CD8-positive, alpha-beta memory T cell (primary cell): ENCODE measurements at regions not wholly inside any gene's neighbourhood (a gene's known extent, or its start where the extent isn't known, plus 50 kb on each side); places are given as distances from the start of the nearest gene placed in this dataset.
A peak's percentile ranks its signal among the peaks of the same experiment; 100 is the strongest.
"Not testable (repeated sequence)": the region's sequence is repeated elsewhere in the genome, so short reads cannot be mapped to it uniquely, and the experiment has no call there.

Experiments
- CTCF ChIA-PET: fragments of 350-600 bp; sonication (Branson Sonifier 250); formaldehyde crosslinking; loops from one replicate; lab custom pipeline; 2021; ENCODE audit warnings: antibody characterized with exemption; lab: Charles Lee
- POLR2A ChIA-PET: fragments of 350-600 bp; sonication (Branson Sonifier 250); formaldehyde crosslinking; loops from one replicate; lab custom pipeline; 2021; ENCODE audit warnings: antibody characterized with exemption; lab: Charles Lee
- DNase-seq, 5 donors: peaks; one replicate each; pipeline versions ENCODE4 v3.0.0 to v3.0.0-alpha.2; 2020 to 2022; ENCODE audit warnings: mixed read lengths in 1 of 5
- H3K27ac ChIP-seq: one replicate; pipeline ENCODE4 v1.7.0; 2013; ENCODE audit warnings: low read depth, mild to moderate bottlenecking, low read length, moderate library complexity
- H3K27me3 ChIP-seq: 2 replicates; pipeline ENCODE4 v1.7.0; 2013; ENCODE audit warnings: low read length, mild to moderate bottlenecking; ENCODE audit not compliant: insufficient read depth, poor library complexity, severe bottlenecking
- H3K36me3 ChIP-seq: 2 replicates; pipeline ENCODE4 v1.7.0; 2013; ENCODE audit warnings: mild to moderate bottlenecking, low read length, moderate library complexity; ENCODE audit not compliant: insufficient read depth
- H3K4me1 ChIP-seq: 2 replicates; pipeline ENCODE4 v1.7.0; 2013; ENCODE audit warnings: mild to moderate bottlenecking, low read length, moderate library complexity; ENCODE audit not compliant: insufficient read depth
- H3K4me3 ChIP-seq: 2 replicates; pipeline ENCODE4 v1.7.0; 2013; ENCODE audit warnings: mild to moderate bottlenecking, low read length
- H3K9me3 ChIP-seq: 2 replicates; pipeline ENCODE4 v1.7.0; 2013; ENCODE audit warnings: mild to moderate bottlenecking, low read length
- H3K27ac Mint-ChIP-seq, 8 donors: one replicate each; pipeline ENCODE4 v1.8.0; 2020 to 2021; ENCODE audit warnings: mixed read lengths in 8 of 8, mild to moderate bottlenecking in 6 of 8, inconsistent platforms in 3 of 8, moderate library complexity in 3 of 8
- H3K27me3 Mint-ChIP-seq, 2 donors: one replicate each; pipeline ENCODE4 v1.8.0; 2020 to 2021; ENCODE audit warnings: mixed read lengths in 2 of 2, mild to moderate bottlenecking in 1 of 2, moderate library complexity in 1 of 2
- H3K36me3 Mint-ChIP-seq, 3 donors: one replicate each; pipeline ENCODE4 v1.8.0; 2020 to 2021; ENCODE audit warnings: mixed read lengths in 3 of 3, inconsistent platforms in 1 of 3, mild to moderate bottlenecking in 1 of 3
- H3K4me1 Mint-ChIP-seq, 3 donors: one replicate each; pipeline ENCODE4 v1.8.0; 2020 to 2021; ENCODE audit warnings: mixed read lengths in 3 of 3, inconsistent platforms in 1 of 3, mild to moderate bottlenecking in 1 of 3
- H3K4me3 Mint-ChIP-seq, 7 donors: one replicate each; pipeline ENCODE4 v1.8.0; 2020 to 2021; ENCODE audit warnings: mixed read lengths in 7 of 7, mild to moderate bottlenecking in 6 of 7, moderate library complexity in 4 of 7, inconsistent platforms in 2 of 7
- H3K9me3 Mint-ChIP-seq, 5 donors: one replicate each; pipeline ENCODE4 v1.8.0; 2020 to 2022; ENCODE audit warnings: mixed read lengths in 5 of 5, mild to moderate bottlenecking in 3 of 5, moderate library complexity in 2 of 5, inconsistent platforms in 1 of 5

DNA sequence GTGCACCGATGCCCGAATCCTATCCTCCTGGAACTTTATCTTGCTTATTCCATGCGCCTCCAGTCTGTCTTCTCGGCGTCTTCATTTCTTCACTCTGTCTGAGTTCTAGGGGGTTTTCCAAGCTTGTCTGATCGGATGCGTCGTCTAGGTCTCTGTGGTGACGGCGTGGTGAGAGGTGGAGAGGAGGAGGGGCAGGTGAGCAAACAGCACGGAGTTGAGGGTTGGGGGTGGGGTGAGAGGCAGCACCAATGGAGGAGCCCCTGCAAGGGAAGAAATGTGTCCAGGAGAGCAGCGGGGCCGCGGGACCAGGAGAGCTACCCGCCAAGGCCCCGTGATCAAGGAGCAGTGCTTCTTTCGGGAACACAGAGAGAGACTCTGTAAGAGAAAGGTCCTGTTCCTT lies 131.3 kb upstream of the TWIST2 start:
- Histone ChIP-seq H3K4me1 (no peaks in the 10 kb centered on the region), H3K27ac (no peak overlapping the region), H3K27me3 (peaks cover 2% of the 10 kb centered on the region), H3K4me3 (no peak overlapping the region), H3K9me3 (no peaks in the 10 kb centered on the region), H3K36me3 (no peaks in the 10 kb centered on the region)
- Mint-ChIP-seq H3K27ac (no peak overlapping the region), H3K4me1 (no peaks in the 10 kb centered on the region), H3K4me3 (no peak overlapping the region), H3K27me3 (peaks cover 16 to 34% of the 10 kb centered on the region in 2 donors), H3K9me3 (no peaks in the 10 kb centered on the region), H3K36me3 (peaks cover 0 to 2% (median 0%) of the 10 kb centered on the region in 3 donors)
- CTCF ChIA-PET, result no interaction called here
- no peak for DNase-seq
- POLR2A ChIA-PET, result no interaction called here

DNA sequence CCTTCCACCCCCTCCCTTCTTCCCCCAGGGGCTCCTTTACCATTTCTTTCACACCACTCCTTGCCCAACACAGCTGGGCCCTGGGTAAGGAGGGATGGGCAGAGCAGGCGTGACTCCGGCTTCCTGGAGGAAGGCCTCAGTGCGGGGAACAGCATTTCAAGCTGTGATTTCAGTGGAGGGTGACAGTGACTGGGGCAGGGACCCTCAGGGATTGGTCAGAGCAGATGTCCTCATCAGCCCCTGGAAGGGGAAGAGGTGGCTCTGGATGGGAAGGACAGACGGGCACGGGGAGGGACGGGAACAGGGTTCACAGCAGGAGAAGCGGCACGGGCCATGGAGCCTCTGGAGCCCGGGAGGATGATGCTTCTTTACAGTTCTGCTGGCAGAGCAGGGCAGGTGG lies 130.8 kb upstream of the TWIST2 start:
- no peaks in the 10 kb centered on the region for H3K36me3 ChIP-seq
- H3K36me3 Mint-ChIP-seq, result peaks cover 0 to 2% (median 0%) of the 10 kb centered on the region in 3 donors
- peaks cover 13 to 29% of the 10 kb centered on the region in 2 donors for H3K27me3 Mint-ChIP-seq
- H3K9me3 ChIP-seq, result no peaks in the 10 kb centered on the region
- no peak overlapping the region for H3K27ac ChIP-seq
- no peaks in the 10 kb centered on the region for H3K9me3 Mint-ChIP-seq
- H3K27ac Mint-ChIP-seq, result no peak overlapping the region
- H3K4me1 Mint-ChIP-seq, result no peaks in the 10 kb centered on the region
- no peak for DNase-seq
- H3K4me3 Mint-ChIP-seq, result no peak overlapping the region
- ChIA-PET CTCF (no interaction called here), POLR2A (no interaction called here)
- H3K27me3 ChIP-seq, result peaks cover 2% of the 10 kb centered on the region
- H3K4me3 ChIP-seq, result no peak overlapping the region
- H3K4me1 ChIP-seq, result no peaks in the 10 kb centered on the region

GRCh38 chr2:238719641-238720040 lies 128.2 kb upstream of the TWIST2 start:
- H3K9me3 ChIP-seq, result no peaks in the 10 kb centered on the region
- H3K4me1 Mint-ChIP-seq, result no peaks in the 10 kb centered on the region
- H3K4me1 ChIP-seq, result no peaks in the 10 kb centered on the region
- H3K4me3 Mint-ChIP-seq, result no peak overlapping the region
- no peaks in the 10 kb centered on the region for H3K9me3 Mint-ChIP-seq
- H3K36me3 Mint-ChIP-seq, result peaks cover 0 to 2% (median 0%) of the 10 kb centered on the region in 3 donors
- no peaks in the 10 kb centered on the region for H3K36me3 ChIP-seq
- H3K4me3 ChIP-seq, result no peak overlapping the region
- H3K27ac Mint-ChIP-seq, result no peak overlapping the region
- H3K27me3 Mint-ChIP-seq, result peaks cover 13 to 37% of the 10 kb centered on the region in 2 donors
- H3K27me3 ChIP-seq, result peaks cover 2% of the 10 kb centered on the region
- no peak for DNase-seq
- ChIA-PET POLR2A (no interaction called here), CTCF (no interaction called here)
- no peak overlapping the region for H3K27ac ChIP-seq

GRCh38 chr2:238720232-238720672 lies 127.6 kb upstream of the TWIST2 start:
- no peak overlapping the region for H3K27ac Mint-ChIP-seq
- no peak overlapping the region for H3K4me3 Mint-ChIP-seq
- Histone ChIP-seq H3K4me3 (no peak overlapping the region), H3K27me3 (peaks cover 2% of the 10 kb centered on the region), H3K9me3 (no peaks in the 10 kb centered on the region), H3K4me1 (no peaks in the 10 kb centered on the region), H3K36me3 (no peaks in the 10 kb centered on the region), H3K27ac (no peak overlapping the region)
- H3K4me1 Mint-ChIP-seq, result no peaks in the 10 kb centered on the region
- H3K9me3 Mint-ChIP-seq, result peaks cover 0 to 3% (median 0%) of the 10 kb centered on the region in 5 donors
- ChIA-PET POLR2A (no interaction called here), CTCF (no interaction called here)
- H3K36me3 Mint-ChIP-seq, result peaks cover 0 to 2% (median 0%) of the 10 kb centered on the region in 3 donors
- DNase-seq, result peak in 1 of 5 donors; percentile 2
- H3K27me3 Mint-ChIP-seq, result peaks cover 13 to 40% of the 10 kb centered on the region in 2 donors

DNA sequence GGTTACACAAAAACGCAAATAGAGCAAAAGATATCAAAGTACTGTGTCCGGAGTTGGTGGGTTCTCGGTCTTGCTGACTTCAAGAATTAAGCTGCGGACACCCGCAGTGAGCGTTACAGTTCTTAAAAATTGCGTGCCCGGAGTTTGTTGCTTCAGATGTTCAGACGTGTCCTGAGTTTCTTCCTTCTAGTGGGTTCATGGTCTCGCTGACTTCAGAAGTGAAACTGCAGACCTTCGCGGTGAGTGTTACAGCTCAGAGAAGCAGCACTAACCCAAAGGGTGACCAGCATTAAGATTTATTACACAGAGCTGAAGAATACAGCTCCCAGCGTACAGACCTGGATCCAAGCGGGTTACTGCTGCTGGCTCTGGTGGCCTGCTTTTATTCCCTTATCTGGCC lies 125.7 kb upstream of the TWIST2 start:
- H3K4me1 ChIP-seq, result no peaks in the 10 kb centered on the region
- H3K9me3 ChIP-seq, result no peaks in the 10 kb centered on the region
- Mint-ChIP-seq H3K4me3 (no peak overlapping the region), H3K9me3 (peaks cover 0 to 3% (median 1%) of the 10 kb centered on the region in 5 donors), H3K36me3 (no peaks in the 10 kb centered on the region), H3K4me1 (no peaks in the 10 kb centered on the region), H3K27me3 (peaks cover 7 to 24% of the 10 kb centered on the region in 2 donors), H3K27ac (no peak overlapping the region)
- H3K27ac ChIP-seq, result no peak overlapping the region
- peaks cover 2% of the 10 kb centered on the region for H3K27me3 ChIP-seq
- H3K36me3 ChIP-seq, result no peaks in the 10 kb centered on the region
- ChIA-PET POLR2A (no interaction called here), CTCF (no interaction called here)
- H3K4me3 ChIP-seq, result no peak overlapping the region
- no peak for DNase-seq

DNA sequence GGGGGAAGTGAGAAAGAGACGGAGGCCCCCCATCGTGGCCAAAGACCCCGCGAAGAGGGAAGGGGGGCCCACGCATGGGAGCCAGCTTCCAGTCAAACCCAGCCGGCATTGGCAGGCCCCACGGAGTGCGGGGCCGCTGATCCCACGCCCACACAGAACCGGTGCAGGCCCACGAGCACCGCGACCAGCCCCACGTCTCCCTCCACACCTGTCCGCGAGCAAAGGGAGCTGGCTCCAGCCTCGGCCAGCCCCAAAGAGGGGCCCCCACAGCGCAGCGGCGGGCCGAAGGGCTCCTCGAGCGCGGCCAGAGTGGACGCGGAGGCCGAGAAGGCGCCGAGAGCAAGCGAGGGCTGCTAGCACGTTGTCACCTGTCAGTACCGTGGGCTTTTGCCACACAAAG lies 125.0 kb upstream of the TWIST2 start:
- DNase-seq, result no peak
- no peak overlapping the region for H3K27ac Mint-ChIP-seq
- Histone ChIP-seq H3K4me3 (no peak overlapping the region), H3K4me1 (no peaks in the 10 kb centered on the region), H3K27ac (no peak overlapping the region), H3K27me3 (peaks cover 2% of the 10 kb centered on the region), H3K9me3 (no peaks in the 10 kb centered on the region), H3K36me3 (no peaks in the 10 kb centered on the region)
- ChIA-PET POLR2A (no interaction called here), CTCF (no interaction called here)
- H3K4me1 Mint-ChIP-seq, result no peaks in the 10 kb centered on the region
- peaks cover 6 to 24% of the 10 kb centered on the region in 2 donors for H3K27me3 Mint-ChIP-seq
- H3K9me3 Mint-ChIP-seq, result peaks cover 0 to 3% (median 1%) of the 10 kb centered on the region in 5 donors
- H3K4me3 Mint-ChIP-seq, result no peak overlapping the region
- no peaks in the 10 kb centered on the region for H3K36me3 Mint-ChIP-seq

- H3K27ac Mint-ChIP-seq, H3K4me3 ChIP-seq, H3K27ac ChIP-seq, H3K4me1 ChIP-seq, H3K36me3 Mint-ChIP-seq, CTCF ChIA-PET, H3K4me3 Mint-ChIP-seq, DNase-seq, POLR2A ChIA-PET, H3K27me3 ChIP-seq, H3K36me3 ChIP-seq, H3K9me3 ChIP-seq, H3K9me3 Mint-ChIP-seq, H3K4me1 Mint-ChIP-seq: not testable (repeated sequence)
- peaks cover 6 to 33% of the 10 kb centered on the region in 2 donors for H3K27me3 Mint-ChIP-seq
These were observed 124.1 kb upstream of the TWIST2 start for GRCh38 chr2:238723740-238724320.

GRCh38 chr2:238724728-238725127 lies 123.2 kb upstream of the TWIST2 start:
- no peaks in the 10 kb centered on the region for H3K4me1 ChIP-seq
- no peak overlapping the region for H3K4me3 Mint-ChIP-seq
- H3K27me3 Mint-ChIP-seq, result peaks cover 6 to 28% of the 10 kb centered on the region in 2 donors
- no peak for DNase-seq
- H3K27ac Mint-ChIP-seq, result no peak overlapping the region
- no peak overlapping the region for H3K4me3 ChIP-seq
- no peaks in the 10 kb centered on the region for H3K36me3 Mint-ChIP-seq
- H3K27ac ChIP-seq, result no peak overlapping the region
- ChIA-PET POLR2A (no interaction called here), CTCF (no interaction called here)
- H3K36me3 ChIP-seq, result no peaks in the 10 kb centered on the region
- H3K4me1 Mint-ChIP-seq, result no peaks in the 10 kb centered on the region
- peaks cover 2% of the 10 kb centered on the region for H3K27me3 ChIP-seq
- H3K9me3 ChIP-seq, result no peaks in the 10 kb centered on the region
- H3K9me3 Mint-ChIP-seq, result peaks cover 0 to 3% (median 1%) of the 10 kb centered on the region in 5 donors
